ENCODE measurements at regions not wholly inside any gene's neighbourhood (a gene's known extent, or its start where the extent isn't known, plus 50 kb on each side); places are given as distances from the start of the nearest gene placed in this dataset.

DNA sequence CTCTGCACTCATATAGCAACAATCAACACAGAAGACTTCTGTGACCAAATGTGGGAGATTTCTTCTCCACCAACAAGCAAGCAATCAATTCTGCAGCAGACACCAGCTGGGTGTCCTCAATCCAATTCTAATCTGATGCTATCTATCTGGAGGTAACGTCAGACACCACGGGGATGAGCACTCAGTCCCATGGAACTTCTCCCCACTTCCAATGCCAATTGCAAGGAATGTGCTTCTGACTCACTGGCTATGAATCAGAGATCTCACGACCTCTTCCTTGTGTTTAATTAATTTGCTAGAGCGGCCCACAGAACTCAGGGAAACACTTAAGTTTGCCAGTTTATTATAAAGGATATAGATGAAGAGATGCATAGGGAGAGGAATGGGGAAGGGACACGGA is 103.5 kb upstream of the SIRPG start:
- no peak for DNase-seq (ENCODE audit: low read depth)
- no peak overlapping the region for H3K4me3 ChIP-seq (ENCODE audit: low read depth, low read length)
- TF ChIP-seq, protein P1, sequence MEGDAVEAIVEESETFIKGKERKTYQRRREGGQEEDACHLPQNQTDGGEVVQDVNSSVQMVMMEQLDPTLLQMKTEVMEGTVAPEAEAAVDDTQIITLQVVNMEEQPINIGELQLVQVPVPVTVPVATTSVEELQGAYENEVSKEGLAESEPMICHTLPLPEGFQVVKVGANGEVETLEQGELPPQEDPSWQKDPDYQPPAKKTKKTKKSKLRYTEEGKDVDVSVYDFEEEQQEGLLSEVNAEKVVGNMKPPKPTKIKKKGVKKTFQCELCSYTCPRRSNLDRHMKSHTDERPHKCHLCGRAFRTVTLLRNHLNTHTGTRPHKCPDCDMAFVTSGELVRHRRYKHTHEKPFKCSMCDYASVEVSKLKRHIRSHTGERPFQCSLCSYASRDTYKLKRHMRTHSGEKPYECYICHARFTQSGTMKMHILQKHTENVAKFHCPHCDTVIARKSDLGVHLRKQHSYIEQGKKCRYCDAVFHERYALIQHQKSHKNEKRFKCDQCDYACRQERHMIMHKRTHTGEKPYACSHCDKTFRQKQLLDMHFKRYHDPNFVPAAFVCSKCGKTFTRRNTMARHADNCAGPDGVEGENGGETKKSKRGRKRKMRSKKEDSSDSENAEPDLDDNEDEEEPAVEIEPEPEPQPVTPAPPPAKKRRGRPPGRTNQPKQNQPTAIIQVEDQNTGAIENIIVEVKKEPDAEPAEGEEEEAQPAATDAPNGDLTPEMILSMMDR (IDR thresholded peaks at IDR 0.05; ENCODE audit: insufficient read depth, low read depth, low read length, missing control alignments) = no peak

DNA sequence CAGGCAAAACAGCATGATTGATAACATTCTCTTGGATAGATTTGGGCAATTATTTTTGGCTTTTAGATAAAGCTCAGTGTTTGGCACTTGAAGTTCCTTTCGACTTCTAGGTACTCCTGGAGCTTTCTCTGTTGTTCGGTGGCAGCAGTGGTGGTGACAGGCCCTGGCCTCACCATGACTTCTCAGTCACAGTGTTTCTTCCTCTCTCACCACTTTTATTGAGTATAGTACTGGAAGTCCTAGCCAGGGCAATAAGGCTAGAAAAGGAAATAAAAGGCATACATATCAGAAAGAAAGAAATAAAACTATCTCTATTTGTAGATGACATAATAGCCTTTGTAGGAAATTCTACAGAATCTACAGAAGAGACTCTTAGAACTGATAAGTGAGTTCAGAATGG is 101.2 kb upstream of the SIRPG start:
- TF ChIP-seq, protein P1 (IDR thresholded peaks at IDR 0.05; ENCODE audit: insufficient read depth, low read depth, low read length, missing control alignments) = no peak
- no peak for DNase-seq (ENCODE audit: low read depth)
- H3K4me3 ChIP-seq (ENCODE audit: low read depth, low read length) = no peak overlapping the region

DNA sequence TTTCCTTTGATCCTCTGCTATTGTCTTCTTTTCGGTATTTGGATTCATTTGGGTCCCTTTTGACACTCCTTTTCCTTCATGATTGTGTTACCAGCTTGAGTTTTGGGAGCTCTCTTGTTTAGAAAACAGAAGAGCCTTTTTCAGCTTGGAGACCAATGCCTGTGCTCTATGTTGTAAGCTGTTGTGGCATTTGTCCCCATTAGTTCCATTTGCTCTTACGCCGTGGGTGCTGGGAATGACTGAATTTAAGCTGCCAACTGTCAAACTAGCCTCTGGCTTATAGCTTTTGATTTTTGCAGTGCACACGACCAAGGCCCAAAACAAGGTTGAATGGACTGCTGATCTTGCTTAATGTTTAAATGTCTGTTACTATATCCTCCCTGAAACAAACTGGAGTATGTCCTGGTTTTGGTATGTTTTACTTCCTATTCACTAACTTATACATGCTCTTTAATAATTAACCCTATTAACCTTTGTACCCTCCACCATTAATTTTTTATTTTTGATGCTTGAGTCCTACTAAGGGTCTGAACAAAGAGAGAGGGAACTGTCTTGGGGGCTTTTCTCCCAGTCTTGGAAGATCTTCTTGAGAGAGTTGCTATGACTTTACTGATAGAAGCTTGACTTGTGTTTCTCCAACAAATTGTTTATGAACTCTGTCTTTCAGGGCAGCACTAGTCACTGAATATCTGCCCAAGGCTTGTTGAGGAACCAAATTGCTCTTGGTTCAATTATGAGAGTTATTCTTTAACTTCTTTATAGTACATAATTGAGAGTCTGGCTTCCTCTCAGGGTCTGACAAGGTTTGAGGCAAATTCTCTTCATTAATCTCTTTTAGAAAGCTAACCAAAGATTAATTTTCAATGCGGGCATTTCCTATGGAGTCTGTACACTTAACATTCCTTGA is 100.3 kb upstream of the SIRPG start:
- TF ChIP-seq, protein P1 (IDR thresholded peaks at IDR 0.05; ENCODE audit: insufficient read depth, low read depth, low read length, missing control alignments) = no peak
- DNase-seq (ENCODE audit: low read depth) = no peak
- no peak overlapping the region for H3K4me3 ChIP-seq (ENCODE audit: low read depth, low read length)

DNA sequence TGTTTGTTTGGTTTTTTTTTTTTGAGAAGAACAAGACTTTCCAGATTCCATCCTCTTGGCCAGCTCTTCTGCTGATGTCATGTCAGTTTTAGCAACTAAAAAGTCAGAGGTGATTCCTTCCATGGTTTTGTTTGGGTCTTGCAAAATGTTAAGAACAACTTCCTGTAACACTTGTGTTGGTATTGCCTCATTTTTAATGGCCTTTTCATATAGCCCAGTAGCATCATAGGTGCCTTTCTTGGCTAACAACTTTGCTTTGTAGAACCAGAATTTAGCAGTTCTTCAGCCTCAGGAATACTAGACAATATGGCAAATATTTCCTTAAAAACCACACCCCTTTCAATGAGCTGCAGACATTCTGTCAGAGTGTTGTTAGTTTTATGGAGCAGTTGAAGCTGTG is 99.5 kb upstream of the SIRPG start:
- TF ChIP-seq, protein P1 (IDR thresholded peaks at IDR 0.05; ENCODE audit: insufficient read depth, low read depth, low read length, missing control alignments) = no peak
- DNase-seq (ENCODE audit: low read depth) = no peak
- H3K4me3 ChIP-seq (ENCODE audit: low read depth, low read length) = no peak overlapping the region

DNA sequence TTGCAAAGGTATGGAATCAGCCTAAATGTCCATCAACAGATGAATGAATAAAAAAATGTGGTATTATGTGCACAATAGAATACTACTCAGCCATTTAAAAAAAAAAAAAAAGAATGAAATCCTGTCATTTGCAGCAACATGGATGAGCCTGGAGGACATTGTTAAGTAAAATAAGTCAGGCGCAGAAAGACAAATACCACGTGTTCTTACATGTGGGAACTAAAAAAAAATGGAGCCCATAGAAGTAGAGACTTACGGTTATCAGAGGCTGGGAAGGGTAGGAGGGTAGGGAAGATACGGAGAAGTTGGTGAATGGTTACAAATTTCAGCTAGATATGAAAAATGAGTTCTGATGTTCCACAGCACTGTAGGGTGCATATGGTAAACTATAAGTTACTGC is 97.2 kb upstream of the SIRPG start:
- DNase-seq (ENCODE audit: low read depth) = no peak
- TF ChIP-seq, protein P1 (IDR thresholded peaks at IDR 0.05; ENCODE audit: insufficient read depth, low read depth, low read length, missing control alignments) = no peak
- H3K4me3 ChIP-seq (ENCODE audit: low read depth, low read length) = no peak overlapping the region

DNA sequence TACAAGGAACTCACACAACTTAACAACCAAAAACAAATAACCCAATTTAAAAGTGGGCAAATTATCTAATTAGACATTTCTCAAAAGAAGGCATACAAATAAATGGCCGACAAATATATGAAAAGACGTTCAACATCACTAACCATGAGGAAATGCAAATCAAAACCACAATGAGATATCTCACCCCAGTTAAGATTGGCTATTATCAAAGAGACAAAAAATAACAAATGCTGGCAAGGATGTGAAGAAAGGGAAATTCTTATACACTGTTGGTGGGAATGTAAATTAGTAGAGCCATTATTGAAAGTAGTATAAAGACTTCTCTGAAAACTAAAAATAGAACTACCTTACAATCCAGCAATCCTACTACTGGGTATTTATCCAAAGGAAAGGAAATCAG is 96.7 kb upstream of the SIRPG start:
- no peak for DNase-seq (ENCODE audit: low read depth)
- TF ChIP-seq, protein P1 (IDR thresholded peaks at IDR 0.05; ENCODE audit: insufficient read depth, low read depth, low read length, missing control alignments) = no peak
- H3K4me3 ChIP-seq (ENCODE audit: low read depth, low read length) = no peak overlapping the region

DNA sequence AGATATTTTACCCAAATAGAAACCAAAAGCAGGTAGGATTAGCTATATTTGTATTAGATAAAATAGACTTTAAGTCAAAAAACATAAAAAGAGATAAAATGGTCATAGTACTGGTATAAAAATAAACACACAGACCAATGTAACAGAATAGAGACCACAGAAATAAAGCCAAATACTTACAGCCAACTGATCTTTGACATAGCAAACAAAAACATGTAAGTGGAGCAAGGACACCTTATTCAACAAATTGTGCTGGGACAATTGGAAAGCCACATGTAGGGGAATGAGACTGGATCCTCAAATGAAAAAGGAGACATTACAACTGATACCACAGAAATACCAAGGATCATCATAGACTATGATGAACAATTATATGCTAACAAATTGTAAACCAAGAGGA is 94.5 kb upstream of the SIRPG start:
- TF ChIP-seq, protein P1 (IDR thresholded peaks at IDR 0.05; ENCODE audit: insufficient read depth, low read depth, low read length, missing control alignments) = no peak
- no peak overlapping the region for H3K4me3 ChIP-seq (ENCODE audit: low read depth, low read length)
- no peak for DNase-seq (ENCODE audit: low read depth)
